Activated naive CD4-positive, alpha-beta T cell treated with anti-CD3 and anti-CD28 coated beads for 36 hours (primary cell): ENCODE measurements at regions not wholly inside any gene's neighbourhood (a gene's known extent, or its start where the extent isn't known, plus 50 kb on each side); places are given as distances from the start of the nearest gene placed in this dataset.

Experiments used
- CTCF ChIA-PET: fragments of 350-600 bp; sonication (Branson Sonifier 250); formaldehyde crosslinking; loops from one replicate; lab custom pipeline; 2021; ENCODE audit warnings: antibody characterized with exemption; lab: Charles Lee
- DNase-seq: peaks from one replicate; pipeline ENCODE4 v3.0.0-alpha.2; 2020
- H3K27ac Mint-ChIP-seq: one replicate; pipeline ENCODE4 v1.8.0; 2021; ENCODE audit warnings: mild to moderate bottlenecking, mixed read lengths
- H3K27me3 Mint-ChIP-seq: one replicate; pipeline ENCODE4 v1.8.0; 2021; ENCODE audit warnings: low read depth, mixed read lengths
- H3K36me3 Mint-ChIP-seq: one replicate; pipeline ENCODE4 v1.8.0; 2021; ENCODE audit warnings: low read depth, mixed read lengths
- H3K4me1 Mint-ChIP-seq: one replicate; pipeline ENCODE4 v1.8.0; 2021; ENCODE audit warnings: low read depth, mixed read lengths
- H3K4me3 Mint-ChIP-seq: one replicate; pipeline ENCODE4 v1.8.0; 2021; ENCODE audit warnings: mild to moderate bottlenecking, moderate library complexity, mixed read lengths
- H3K9me3 Mint-ChIP-seq: one replicate; pipeline ENCODE4 v1.8.0; 2021; ENCODE audit warnings: mixed read lengths
- intact Hi-C: fragments of 100-400 bp; cut with micrococcal nuclease; formaldehyde crosslinking; loops from one replicate; pipeline ENCODE4 v1.15.1; 2023

DNA sequence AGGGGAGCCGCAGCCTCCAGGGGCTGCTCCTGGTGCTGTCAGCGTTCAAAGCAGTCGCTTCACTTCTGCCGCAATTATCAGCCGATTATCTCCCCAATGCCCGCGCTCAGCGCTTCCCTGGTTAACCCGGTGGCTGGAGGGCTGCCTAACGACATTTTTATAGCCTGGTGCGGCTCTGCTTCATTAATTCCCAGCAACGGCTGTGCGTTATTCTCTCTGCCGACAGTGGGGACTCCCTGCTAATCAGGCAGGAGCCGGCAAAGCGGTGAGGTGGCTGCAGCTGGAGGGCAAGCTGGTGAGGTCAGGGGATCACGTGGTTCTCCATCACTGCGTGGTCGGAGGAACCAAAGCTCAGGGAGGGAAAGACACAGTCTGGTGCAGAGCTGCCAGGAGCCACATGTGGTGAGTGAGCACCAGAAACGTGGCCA lies 62.9 kb downstream of the GLRX5 start:
- Mint-ChIP-seq H3K9me3 (no peaks in the 10 kb centered on the region), H3K4me3 (no peak overlapping the region), H3K27ac (no peak overlapping the region), H3K4me1 (no peaks in the 10 kb centered on the region), H3K36me3 (no peaks in the 10 kb centered on the region), H3K27me3 (peaks cover 25% of the 10 kb centered on the region)
- DNase-seq, result peak; percentile 28
- intact Hi-C loops, result no loop called here
- CTCF ChIA-PET, result no interaction called here

DNA sequence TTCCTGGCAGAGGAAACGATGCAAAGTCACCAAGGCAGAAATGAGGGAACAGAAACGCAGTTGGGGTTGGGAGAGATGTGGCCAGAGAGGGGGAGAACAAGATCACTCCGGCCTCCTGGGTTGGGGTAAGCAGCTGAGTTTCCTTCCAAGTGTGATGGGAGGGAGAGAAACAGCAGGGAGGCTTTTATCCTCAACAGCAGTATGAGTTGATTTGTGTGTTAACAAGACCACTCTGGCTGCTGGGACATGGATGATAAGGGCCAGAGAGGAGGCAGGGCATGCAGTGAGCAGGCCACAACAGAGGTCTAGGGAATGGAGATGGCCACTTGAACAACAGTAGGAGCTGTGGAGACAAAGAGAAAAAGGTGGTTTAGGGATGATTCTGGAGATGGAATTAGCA lies 66.8 kb downstream of the GLRX5 start:
- Mint-ChIP-seq H3K36me3 (no peaks in the 10 kb centered on the region), H3K9me3 (no peaks in the 10 kb centered on the region), H3K27ac (no peak overlapping the region), H3K4me3 (no peak overlapping the region), H3K27me3 (peaks cover 29% of the 10 kb centered on the region), H3K4me1 (no peaks in the 10 kb centered on the region)
- CTCF ChIA-PET, result no interaction called here
- intact Hi-C loops, result no loop called here
- DNase-seq, result no peak

GRCh38 chr14:95603415-95603814 lies 68.6 kb downstream of the GLRX5 start:
- intact Hi-C loops, result no loop called here
- CTCF ChIA-PET, result no interaction called here
- Mint-ChIP-seq H3K36me3 (no peaks in the 10 kb centered on the region), H3K4me3 (no peak overlapping the region), H3K27me3 (peaks cover 21% of the 10 kb centered on the region), H3K27ac (no peak overlapping the region), H3K4me1 (no peaks in the 10 kb centered on the region), H3K9me3 (no peaks in the 10 kb centered on the region)
- no peak for DNase-seq

DNA sequence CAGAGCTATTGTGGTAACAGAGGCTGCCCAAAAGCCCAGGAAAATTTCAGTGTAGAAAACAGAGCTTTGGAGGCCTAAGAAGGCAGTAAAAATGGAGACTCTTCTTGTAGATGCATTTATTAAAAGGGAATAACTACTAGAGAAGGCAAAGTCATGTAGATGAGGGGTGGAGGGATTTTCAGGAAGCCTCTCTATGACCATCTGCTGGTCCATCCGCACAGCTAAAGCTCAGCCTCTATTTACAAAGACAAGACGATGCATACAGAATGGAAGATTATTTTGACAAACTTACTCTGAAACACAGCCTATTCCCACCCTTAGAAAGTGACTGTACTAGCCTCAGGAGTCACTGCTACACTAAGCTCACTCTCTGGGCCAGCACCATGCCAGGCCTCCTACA lies 71.4 kb downstream of the GLRX5 start:
- CTCF ChIA-PET, result interaction anchor here (1.1 to 1.2 kb wide), 2 partner anchors 77 to 91 kb away, joined by 3 read pairs; no protein-coding TSS in a partner anchor
- intact Hi-C loops, result no loop called here
- no peak for DNase-seq
- Mint-ChIP-seq H3K9me3 (no peaks in the 10 kb centered on the region), H3K27me3 (peaks cover 18% of the 10 kb centered on the region), H3K27ac (no peak overlapping the region), H3K4me3 (no peak overlapping the region), H3K4me1 (no peaks in the 10 kb centered on the region), H3K36me3 (no peaks in the 10 kb centered on the region)

DNA sequence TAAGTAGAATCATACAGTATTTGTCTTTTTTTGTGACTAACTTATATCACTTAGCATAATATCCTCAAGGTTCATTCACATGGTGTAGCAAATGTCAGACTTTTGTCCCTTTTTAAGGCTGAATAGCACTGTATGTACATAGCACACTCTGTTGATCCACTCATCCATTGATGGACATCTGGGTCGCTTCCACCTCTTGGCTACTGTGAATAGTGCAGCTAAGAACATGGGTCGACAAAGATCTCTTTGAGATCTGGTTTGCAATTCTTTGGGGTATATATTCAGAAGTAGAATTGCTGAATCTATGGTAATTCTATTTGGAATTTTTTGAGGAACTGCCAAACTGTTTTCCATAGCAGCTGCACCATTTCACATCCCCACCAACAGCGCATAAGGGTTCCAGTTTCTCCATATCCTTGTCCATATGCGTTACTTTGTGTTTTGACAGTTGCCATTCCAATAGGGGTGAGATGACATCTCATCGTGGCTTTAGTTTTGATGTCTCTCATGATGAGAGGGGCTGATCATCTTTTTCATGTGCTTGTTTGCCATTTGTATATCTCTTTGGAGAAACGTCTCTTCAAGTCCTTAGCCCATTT lies 73.9 kb downstream of the GLRX5 start:
- Mint-ChIP-seq H3K36me3 (no peaks in the 10 kb centered on the region), H3K4me3 (no peak overlapping the region), H3K27ac (no peak overlapping the region), H3K9me3 (no peaks in the 10 kb centered on the region), H3K27me3 (peaks cover 26% of the 10 kb centered on the region), H3K4me1 (no peaks in the 10 kb centered on the region)
- no peak for DNase-seq
- intact Hi-C loops, result loop anchor here (1.0 kb wide), 1 partner anchor 75 kb away; no protein-coding TSS in a partner anchor
- CTCF ChIA-PET, result no interaction called here

- no peak overlapping the region for H3K4me3 Mint-ChIP-seq
- DNase-seq, result peak; percentile 27
- peaks cover 26% of the 10 kb centered on the region for H3K27me3 Mint-ChIP-seq
- no peaks in the 10 kb centered on the region for H3K36me3 Mint-ChIP-seq
- CTCF ChIA-PET, result interaction anchor here (0.6 to 0.7 kb wide), 2 partner anchors 46 to 145 kb away, joined by 3 read pairs; no protein-coding TSS in a partner anchor
- H3K27ac Mint-ChIP-seq, result no peak overlapping the region
- H3K9me3 Mint-ChIP-seq, result no peaks in the 10 kb centered on the region
- intact Hi-C loops, result loop anchor here (1.0 kb wide), 1 partner anchor 74 kb away; no protein-coding TSS in a partner anchor
- H3K4me1 Mint-ChIP-seq, result no peaks in the 10 kb centered on the region
Measured at GRCh38 chr14:95609398-95609990, 74.6 kb downstream of the GLRX5 start.

DNA sequence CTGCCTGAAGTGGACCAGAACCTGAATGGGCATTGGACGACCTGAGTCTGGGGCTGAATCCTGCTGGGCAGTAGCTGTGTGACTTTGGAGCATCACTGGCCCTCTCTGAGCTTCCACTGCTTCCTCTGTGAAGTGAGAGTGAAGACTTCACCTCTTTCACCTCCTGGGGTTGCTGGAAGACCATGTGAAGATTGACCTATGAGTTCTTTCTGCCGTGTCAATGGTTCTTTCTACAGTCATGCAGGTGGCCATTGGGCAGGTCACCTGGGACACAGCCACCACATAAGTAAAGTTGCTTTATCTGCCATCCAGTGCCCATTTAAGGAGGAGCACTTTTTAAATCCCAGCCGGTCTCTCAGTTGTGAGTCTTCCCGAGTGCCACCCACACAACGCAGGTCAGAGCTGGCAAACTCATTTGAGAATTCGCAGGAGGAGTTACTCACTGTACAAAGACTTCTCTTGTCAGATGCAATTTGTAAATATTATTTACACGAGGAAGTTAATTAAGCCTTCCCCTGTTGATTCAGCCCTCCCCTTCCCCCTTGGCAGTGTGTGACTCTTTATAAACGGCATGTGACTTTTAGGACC lies 74.8 kb upstream of the TCL1B start:
- Mint-ChIP-seq H3K36me3 (no peaks in the 10 kb centered on the region), H3K27me3 (peaks cover 29% of the 10 kb centered on the region)
- CTCF ChIA-PET, result no interaction called here

DNA sequence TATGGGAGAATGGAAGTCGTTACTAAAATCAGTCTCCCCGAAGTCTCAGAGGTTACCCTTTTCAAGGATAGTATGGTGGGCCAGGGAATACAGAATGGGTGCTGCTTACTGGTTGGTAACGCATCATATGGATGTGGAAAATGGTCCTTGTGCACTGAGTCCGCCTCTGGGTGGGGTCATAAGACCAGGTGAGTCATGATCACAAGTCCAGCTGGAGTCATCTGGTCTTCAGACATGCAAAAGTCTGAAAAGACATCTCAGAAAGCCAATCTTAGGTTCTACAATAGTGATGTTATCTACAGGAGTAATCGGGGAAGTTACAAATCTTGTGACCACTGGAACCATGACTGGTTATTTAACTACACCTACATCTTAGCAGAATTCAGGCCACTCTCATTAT lies 71.9 kb upstream of the TCL1B start:
- H3K27ac Mint-ChIP-seq, result no peak overlapping the region
- H3K27me3 Mint-ChIP-seq, result peaks cover 25% of the 10 kb centered on the region
- no peaks in the 10 kb centered on the region for H3K4me1 Mint-ChIP-seq
- no peak overlapping the region for H3K4me3 Mint-ChIP-seq
- H3K36me3 Mint-ChIP-seq, result no peaks in the 10 kb centered on the region
- DNase-seq, result no peak
- H3K9me3 Mint-ChIP-seq, result no peaks in the 10 kb centered on the region
- intact Hi-C loops, result no loop called here
- CTCF ChIA-PET, result no interaction called here

More for the DNA sequence above, 74.8 kb upstream of the TCL1B start:
- Mint-ChIP-seq H3K4me3 (no peak overlapping the region), H3K27ac (no peak overlapping the region), H3K4me1 (no peaks in the 10 kb centered on the region), H3K9me3 (no peaks in the 10 kb centered on the region)
- intact Hi-C loops, result no loop called here
- DNase-seq, result no peak

DNA sequence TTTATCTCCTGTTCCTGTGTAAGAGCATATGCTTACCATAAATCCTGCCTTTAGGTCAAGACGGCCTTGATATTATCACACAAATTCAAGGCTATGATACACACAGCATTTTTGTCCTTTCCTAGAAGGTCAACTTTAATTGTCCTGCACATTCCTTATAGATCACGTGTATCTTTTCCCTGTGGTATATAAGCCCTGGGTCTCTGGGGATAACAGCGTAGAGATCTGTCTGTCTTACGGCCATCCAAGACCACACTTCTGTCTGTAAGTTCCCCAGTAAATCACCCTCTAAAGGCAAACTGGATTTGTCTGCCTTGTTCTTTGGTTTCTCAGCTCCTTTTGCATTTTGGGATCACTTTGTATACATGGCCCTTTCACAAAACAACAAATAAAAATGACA lies 69.5 kb upstream of the TCL1B start:
- no peak for DNase-seq
- CTCF ChIA-PET, result no interaction called here
- Mint-ChIP-seq H3K27me3 (peaks cover 20% of the 10 kb centered on the region), H3K27ac (no peak overlapping the region), H3K4me1 (no peaks in the 10 kb centered on the region), H3K4me3 (no peak overlapping the region), H3K36me3 (no peaks in the 10 kb centered on the region), H3K9me3 (no peaks in the 10 kb centered on the region)
- intact Hi-C loops, result no loop called here

- Mint-ChIP-seq H3K27ac (no peak overlapping the region), H3K4me3 (no peak overlapping the region), H3K36me3 (no peaks in the 10 kb centered on the region), H3K9me3 (peaks cover 3% of the 10 kb centered on the region), H3K4me1 (no peaks in the 10 kb centered on the region), H3K27me3 (peaks cover 16% of the 10 kb centered on the region)
- intact Hi-C loops, result no loop called here
- no peak for DNase-seq
- CTCF ChIA-PET, result no interaction called here
Measured at GRCh38 chr14:95619785-95620417, 66.3 kb upstream of the TCL1B start.

- Mint-ChIP-seq H3K4me3 (peak overlapping the region; percentile 10), H3K36me3 (no peaks in the 10 kb centered on the region), H3K27ac (no peak overlapping the region), H3K27me3 (peaks cover 13% of the 10 kb centered on the region), H3K9me3 (peaks cover 3% of the 10 kb centered on the region), H3K4me1 (no peaks in the 10 kb centered on the region)
- CTCF ChIA-PET, result no interaction called here
- intact Hi-C loops, result no loop called here
- DNase-seq, result no peak
Measured at GRCh38 chr14:95620659-95621059, 65.6 kb upstream of the TCL1B start.

DNA sequence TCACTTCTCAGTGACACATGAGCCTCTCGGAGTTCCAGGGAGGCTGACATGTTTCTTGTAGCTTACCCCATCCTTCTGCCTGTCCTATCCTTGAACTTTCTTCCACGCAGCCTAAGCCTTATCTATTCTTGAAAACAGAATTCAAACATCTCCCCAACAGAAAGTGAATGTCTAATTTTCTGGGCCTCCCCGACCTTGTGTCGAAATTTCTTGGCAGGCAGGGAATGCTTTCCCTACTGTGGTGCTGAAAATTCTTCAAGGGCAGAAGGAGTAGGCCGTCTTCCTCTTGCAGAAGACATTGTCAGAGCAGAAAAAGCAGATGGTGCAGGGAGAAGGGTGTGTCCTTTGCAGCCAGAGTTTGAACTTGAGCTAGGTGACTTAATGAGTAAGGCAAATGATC lies 63.0 kb upstream of the TCL1B start:
- no peaks in the 10 kb centered on the region for H3K36me3 Mint-ChIP-seq
- CTCF ChIA-PET, result no interaction called here

More for the DNA sequence above, 63.0 kb upstream of the TCL1B start:
- DNase-seq, result no peak
- Mint-ChIP-seq H3K27me3 (peaks cover 10% of the 10 kb centered on the region), H3K4me3 (no peak overlapping the region), H3K27ac (no peak overlapping the region), H3K4me1 (no peaks in the 10 kb centered on the region), H3K9me3 (peaks cover 3% of the 10 kb centered on the region)
- intact Hi-C loops, result no loop called here
